ENCODE measurements at regions not wholly inside any gene's neighbourhood (a gene's known extent, or its start where the extent isn't known, plus 50 kb on each side); places are given as distances from the start of the nearest gene placed in this dataset.
A peak's percentile ranks its signal among the peaks of the same experiment; 100 is the strongest.

GRCh38 chr3:23046536-23046935, 156.6 kb upstream of the UBE2E2 start:
- intact Hi-C loops (cut with DNase I): no loop called here
- DNase-seq: no peak

GRCh38 chr3:23051240-23052140, 151.6 kb upstream of the UBE2E2 start:
- H3K36me3 ChIP-seq: no peaks in the 10 kb centered on the region
- no peaks in the 10 kb centered on the region for H3K27me3 ChIP-seq
- TF ChIP-seq CTCF (IDR thresholded peaks at IDR 0.05): no peak
- no peak for TF ChIP-seq EP300 (IDR thresholded peaks at IDR 0.05)
- TF ChIP-seq POLR2AphosphoS5 (IDR thresholded peaks at IDR 0.05): no peak
- no peak for TF ChIP-seq POLR2A (IDR thresholded peaks at IDR 0.05)
- intact Hi-C loops (cut with DNase I): no loop called here
- H3K27ac ChIP-seq: peak overlapping the region in 1 of 4 donors; percentile 32
- H3K9me3 ChIP-seq: no peaks in the 10 kb centered on the region
- no peak overlapping the region for H3K4me3 ChIP-seq
- H3K4me1 ChIP-seq: peaks cover 0 to 10% (median 2%) of the 10 kb centered on the region in 4 donors
- no peak for DNase-seq
- 86 to 88% methylated on average over 4 of the region's 4 CpGs for WGBS, 2 donors

More at GRCh38 chr3:23046536-23046935, 156.6 kb upstream of the UBE2E2 start:
- no peak overlapping the region for H3K27ac ChIP-seq
- H3K4me1 ChIP-seq: peaks cover 0 to 8% (median 4%) of the 10 kb centered on the region in 4 donors
- no peak overlapping the region for H3K4me3 ChIP-seq
- no peak for TF ChIP-seq EP300 (IDR thresholded peaks at IDR 0.05)
- no peak for TF ChIP-seq CTCF (IDR thresholded peaks at IDR 0.05)
- no peak for TF ChIP-seq POLR2A (IDR thresholded peaks at IDR 0.05)
- no peak for TF ChIP-seq POLR2AphosphoS5 (IDR thresholded peaks at IDR 0.05)
- no peaks in the 10 kb centered on the region for H3K27me3 ChIP-seq
- 91 to 92% methylated on average over 4 of the region's 4 CpGs for WGBS, 2 donors
- no peaks in the 10 kb centered on the region for H3K36me3 ChIP-seq
- peaks cover 0 to 2% (median 0%) of the 10 kb centered on the region in 4 donors for H3K9me3 ChIP-seq

- Histone ChIP-seq H3K4me3 (no peak overlapping the region), H3K9me3 (no peaks in the 10 kb centered on the region), H3K27me3 (no peaks in the 10 kb centered on the region), H3K27ac (no peak overlapping the region), H3K36me3 (no peaks in the 10 kb centered on the region), H3K4me1 (peaks cover 0 to 10% (median 2%) of the 10 kb centered on the region in 4 donors)
- no peak for DNase-seq
- 74 to 83% methylated on average over 1 of the region's 1 CpG for WGBS, 2 donors
- TF ChIP-seq CTCF (IDR thresholded peaks at IDR 0.05) (no peak), POLR2AphosphoS5 (IDR thresholded peaks at IDR 0.05) (no peak)
- intact Hi-C loops (cut with DNase I): no loop called here
These were observed 150.9 kb upstream of the UBE2E2 start for GRCh38 chr3:23052208-23052607.

GRCh38 chr3:23052620-23053019, 150.5 kb upstream of the UBE2E2 start:
- no peaks in the 10 kb centered on the region for H3K36me3 ChIP-seq

More at GRCh38 chr3:23052620-23053019, 150.5 kb upstream of the UBE2E2 start:
- no peaks in the 10 kb centered on the region for H3K27me3 ChIP-seq
- DNase-seq: no peak
- intact Hi-C loops (cut with DNase I): no loop called here
- TF ChIP-seq POLR2AphosphoS5 (IDR thresholded peaks at IDR 0.05) (no peak), CTCF (IDR thresholded peaks at IDR 0.05) (no peak), POLR2A (IDR thresholded peaks at IDR 0.05) (no peak), EP300 (IDR thresholded peaks at IDR 0.05) (no peak)
- peaks cover 0 to 10% (median 2%) of the 10 kb centered on the region in 4 donors for H3K4me1 ChIP-seq
- no peak overlapping the region for H3K27ac ChIP-seq
- H3K4me3 ChIP-seq: no peak overlapping the region
- H3K9me3 ChIP-seq: no peaks in the 10 kb centered on the region
- WGBS, 2 donors: 69 to 87% methylated on average over 7 of the region's 7 CpGs
